WTC11 (cell line): ENCODE measurements at regions not wholly inside any gene's neighbourhood (a gene's known extent, or its start where the extent isn't known, plus 50 kb on each side); places are given as distances from the start of the nearest gene placed in this dataset.

Experiments used
- NR2C2 ChIP-seq: sonication (generic); formaldehyde crosslinking; IDR thresholded peaks from 2 replicates; pipeline ENCODE4 v1.8.0; 2022; ENCODE audit warnings: mild to moderate bottlenecking, missing genetic modification reagents
- TF ChIP-seq, protein P1 (sequence below): sonication (generic); formaldehyde crosslinking; IDR thresholded peaks from 2 replicates; pipeline ENCODE4 v1.8.1; 2023; ENCODE audit warnings: mild to moderate bottlenecking, missing genetic modification reagents, moderate library complexity
- TF ChIP-seq, protein P2 (sequence below): sonication (generic); formaldehyde crosslinking; conservative IDR thresholded peaks from 2 replicates; pipeline ENCODE4 v1.8.1; 2022; ENCODE audit warnings: mild to moderate bottlenecking, missing genetic modification reagents

DNA sequence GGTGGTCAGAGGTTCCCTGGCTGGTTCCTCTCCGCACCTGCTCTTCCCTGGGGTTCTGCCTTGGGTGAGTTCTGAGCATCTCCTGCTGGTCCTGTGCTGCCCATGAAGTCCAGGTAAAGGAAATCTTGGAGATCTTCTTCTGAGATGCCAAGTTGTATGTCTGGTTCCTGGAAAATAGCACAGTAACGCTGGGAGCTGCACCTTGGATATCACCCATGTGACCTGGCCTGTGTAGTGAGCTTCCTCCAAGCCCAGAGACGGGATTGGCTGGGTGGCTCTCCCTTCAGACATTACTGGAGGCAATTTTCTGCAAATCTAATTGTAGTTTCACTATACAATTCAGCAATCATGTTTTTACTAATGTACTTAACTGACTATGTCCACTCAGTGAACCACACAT is 1281.1 kb downstream of the TMEM121 start:
- TF ChIP-seq, protein P1, sequence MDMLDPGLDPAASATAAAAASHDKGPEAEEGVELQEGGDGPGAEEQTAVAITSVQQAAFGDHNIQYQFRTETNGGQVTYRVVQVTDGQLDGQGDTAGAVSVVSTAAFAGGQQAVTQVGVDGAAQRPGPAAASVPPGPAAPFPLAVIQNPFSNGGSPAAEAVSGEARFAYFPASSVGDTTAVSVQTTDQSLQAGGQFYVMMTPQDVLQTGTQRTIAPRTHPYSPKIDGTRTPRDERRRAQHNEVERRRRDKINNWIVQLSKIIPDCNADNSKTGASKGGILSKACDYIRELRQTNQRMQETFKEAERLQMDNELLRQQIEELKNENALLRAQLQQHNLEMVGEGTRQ (CRISPR knock-in tag) = no peak
- TF ChIP-seq, protein P2, sequence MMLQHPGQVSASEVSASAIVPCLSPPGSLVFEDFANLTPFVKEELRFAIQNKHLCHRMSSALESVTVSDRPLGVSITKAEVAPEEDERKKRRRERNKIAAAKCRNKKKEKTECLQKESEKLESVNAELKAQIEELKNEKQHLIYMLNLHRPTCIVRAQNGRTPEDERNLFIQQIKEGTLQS (CRISPR knock-in tag) = no peak
- TF ChIP-seq NR2C2 (CRISPR knock-in tag) = no peak
